Stimulated activated CD8-positive, alpha-beta memory T cell treated with anti-CD3 and anti-CD28 coated beads, Interleukin-15, amount 100 ng/mL, for 48 hours (primary cell): ENCODE measurements at regions not wholly inside any gene's neighbourhood (a gene's known extent, or its start where the extent isn't known, plus 50 kb on each side); places are given as distances from the start of the nearest gene placed in this dataset.
"Not testable (repeated sequence)": the region's sequence is repeated elsewhere in the genome, so short reads cannot be mapped to it uniquely, and the experiment has no call there.

Source experiments
- DNase-seq, 2 donors: peaks; one replicate each; pipeline ENCODE4 v3.0.0-alpha.2; 2020; ENCODE audit warnings: low read depth in 2 of 2

DNA sequence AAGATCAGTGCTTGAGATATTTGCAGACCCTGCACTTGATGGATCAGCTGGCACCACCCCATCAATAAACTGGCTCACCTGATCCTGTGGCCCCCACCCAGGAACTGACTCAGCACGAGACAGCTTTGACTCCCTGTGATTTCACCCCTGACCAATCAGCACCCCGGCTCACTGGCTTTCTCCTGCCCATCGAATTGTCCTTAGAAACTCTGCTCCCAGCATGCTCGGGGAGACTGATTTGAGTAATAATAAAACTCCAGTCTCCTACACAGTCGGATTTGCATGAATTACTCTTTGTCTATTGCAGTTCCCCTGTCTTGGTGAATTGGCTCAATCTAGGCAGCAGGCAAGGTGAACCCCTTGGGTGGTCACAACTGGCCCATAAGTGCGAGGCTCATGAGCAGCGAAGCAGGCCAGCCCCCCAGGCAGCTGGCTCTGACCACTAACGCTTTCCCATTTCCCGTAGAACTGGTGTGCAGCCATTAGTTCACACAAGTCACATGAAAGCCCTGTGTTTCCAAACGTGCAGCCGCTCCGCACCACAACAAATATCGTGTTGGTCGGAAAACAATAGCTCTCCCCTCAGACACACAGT, 79.6 kb downstream of the RSPH3 start:
- no peak for DNase-seq

DNA sequence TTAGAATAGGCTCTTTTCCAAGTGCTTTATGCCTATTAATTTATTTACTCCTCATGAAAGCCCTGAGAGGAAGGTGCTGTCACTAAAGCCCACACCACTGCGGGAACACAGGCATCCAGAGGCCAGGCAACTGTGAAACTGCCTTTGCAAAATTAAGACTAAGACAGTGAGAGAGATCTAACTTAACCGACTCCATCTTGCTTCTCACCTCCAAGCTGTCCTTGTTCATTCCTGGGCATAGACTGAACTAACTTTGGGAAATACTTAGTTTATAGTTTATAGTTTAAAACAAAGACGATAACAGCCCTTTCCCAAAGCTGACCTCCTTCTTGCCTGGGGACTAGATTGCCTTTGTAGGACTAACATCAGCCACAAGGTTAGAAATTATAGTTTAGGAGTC, 80.1 kb downstream of the RSPH3 start:
- no peak for DNase-seq

DNA sequence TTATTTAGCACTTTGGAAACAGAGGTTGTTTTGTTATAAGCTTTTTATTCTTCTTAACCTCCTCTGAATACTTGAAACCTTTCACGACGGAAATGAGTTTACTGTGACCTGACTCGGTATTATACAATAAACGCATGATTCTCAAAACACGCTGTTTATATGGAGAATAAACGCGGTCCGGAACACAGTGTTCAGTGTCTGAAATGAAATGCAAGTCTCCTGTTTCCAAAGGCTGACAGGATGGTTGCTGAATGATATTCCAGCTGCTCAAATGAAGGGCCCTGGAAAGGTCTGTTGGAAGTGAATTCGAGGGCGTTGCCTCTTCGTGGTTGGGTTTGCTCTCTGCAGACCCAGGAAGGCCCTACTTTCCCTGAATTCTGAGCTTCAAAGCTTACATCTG, 83.4 kb downstream of the RSPH3 start:
- DNase-seq = no peak

DNA sequence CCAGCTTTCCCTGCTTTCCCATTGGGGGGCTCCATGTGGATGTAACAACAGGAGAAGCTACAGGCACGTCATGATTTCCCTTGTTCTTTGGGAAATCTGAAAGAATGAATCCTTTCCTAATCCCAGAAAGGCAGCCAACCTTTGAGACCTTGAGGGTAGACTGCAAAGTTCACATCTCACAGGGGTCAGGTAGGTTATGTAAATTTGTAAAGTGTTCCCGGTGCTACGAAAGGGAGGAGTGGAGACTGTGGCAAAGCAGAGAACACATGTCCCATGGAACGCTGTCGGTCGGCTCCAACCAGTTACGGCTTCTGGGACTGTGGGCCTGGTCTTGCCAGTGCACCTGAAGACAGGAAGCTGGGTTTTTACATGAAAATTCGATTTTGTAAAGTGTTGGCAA, 85.1 kb downstream of the RSPH3 start:
- DNase-seq = no peak

DNA sequence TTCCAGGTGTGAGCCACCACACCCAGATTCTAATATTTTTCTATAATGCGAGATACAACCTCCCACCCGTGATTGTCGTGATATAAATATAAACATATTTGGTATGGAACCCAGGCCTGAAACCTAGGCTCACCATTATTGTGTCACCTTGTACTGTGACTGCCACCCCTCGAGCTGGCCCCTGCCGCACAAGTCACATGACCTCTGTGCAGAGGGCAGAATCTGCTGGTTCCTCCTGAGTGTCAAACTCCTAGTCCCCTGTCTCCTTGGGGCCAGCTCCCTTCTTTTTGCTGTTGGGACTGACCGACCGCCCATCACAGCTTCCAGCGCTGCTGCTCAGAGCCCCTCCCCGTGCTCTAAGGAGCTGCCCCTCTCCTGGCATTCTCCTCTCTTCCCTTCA, 86.4 kb downstream of the RSPH3 start:
- DNase-seq = no peak

DNA sequence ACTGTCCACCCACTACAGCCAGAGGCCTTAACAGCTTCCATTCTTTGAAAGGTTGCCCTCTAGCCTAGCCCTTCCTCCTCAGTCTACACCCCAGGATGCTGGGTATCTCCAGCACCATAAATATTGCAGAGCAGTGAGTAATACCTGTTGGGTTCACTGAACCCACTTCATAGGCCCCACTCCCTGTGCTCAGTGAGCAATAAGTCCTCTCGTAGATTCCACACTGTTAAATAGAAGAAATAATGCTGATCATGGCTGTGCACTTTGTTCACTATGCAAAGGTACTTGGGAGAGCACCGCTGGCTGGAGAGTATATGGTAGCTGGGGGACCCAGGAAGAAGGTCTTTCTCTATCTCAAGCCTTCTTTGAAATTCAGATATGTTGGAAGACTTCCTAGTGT, 87.3 kb downstream of the RSPH3 start:
- DNase-seq = no peak

DNA sequence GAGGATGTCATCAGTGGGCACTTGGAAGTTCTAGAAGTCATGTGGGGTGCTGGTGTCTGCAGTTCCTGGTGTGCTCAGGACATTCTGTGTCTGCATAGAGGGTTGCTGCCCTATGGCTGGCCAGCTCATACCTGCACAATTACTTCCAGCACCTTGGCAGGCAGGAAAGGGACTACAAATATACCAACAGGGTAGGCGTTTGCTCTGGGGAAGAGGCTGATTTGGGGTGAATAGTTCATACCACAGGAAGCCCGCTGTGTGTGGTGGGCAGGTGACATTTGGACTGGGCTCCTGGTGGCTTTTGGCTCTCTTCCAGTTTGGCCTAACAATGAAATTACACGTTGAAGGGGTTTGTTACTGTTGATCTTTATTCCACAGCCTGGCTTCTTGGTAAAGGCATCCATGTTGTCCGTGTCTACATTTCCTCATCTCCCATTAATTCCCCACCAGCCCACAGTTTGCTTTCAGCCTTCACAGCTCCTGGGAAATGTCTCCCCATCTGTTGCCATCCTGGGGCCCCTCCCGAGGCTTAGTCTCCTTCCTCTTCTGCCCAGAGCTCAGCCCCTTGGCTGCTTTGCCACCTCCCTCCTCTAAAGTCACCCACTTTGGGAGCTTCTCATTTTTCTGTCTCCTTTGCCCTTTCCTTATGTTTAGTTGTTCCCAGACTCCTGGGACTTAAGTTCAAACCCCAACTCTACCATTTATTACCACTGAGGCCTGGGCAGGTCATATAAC, 88.1 kb downstream of the RSPH3 start:
- peak; percentile 21 to 41 for DNase-seq

DNA sequence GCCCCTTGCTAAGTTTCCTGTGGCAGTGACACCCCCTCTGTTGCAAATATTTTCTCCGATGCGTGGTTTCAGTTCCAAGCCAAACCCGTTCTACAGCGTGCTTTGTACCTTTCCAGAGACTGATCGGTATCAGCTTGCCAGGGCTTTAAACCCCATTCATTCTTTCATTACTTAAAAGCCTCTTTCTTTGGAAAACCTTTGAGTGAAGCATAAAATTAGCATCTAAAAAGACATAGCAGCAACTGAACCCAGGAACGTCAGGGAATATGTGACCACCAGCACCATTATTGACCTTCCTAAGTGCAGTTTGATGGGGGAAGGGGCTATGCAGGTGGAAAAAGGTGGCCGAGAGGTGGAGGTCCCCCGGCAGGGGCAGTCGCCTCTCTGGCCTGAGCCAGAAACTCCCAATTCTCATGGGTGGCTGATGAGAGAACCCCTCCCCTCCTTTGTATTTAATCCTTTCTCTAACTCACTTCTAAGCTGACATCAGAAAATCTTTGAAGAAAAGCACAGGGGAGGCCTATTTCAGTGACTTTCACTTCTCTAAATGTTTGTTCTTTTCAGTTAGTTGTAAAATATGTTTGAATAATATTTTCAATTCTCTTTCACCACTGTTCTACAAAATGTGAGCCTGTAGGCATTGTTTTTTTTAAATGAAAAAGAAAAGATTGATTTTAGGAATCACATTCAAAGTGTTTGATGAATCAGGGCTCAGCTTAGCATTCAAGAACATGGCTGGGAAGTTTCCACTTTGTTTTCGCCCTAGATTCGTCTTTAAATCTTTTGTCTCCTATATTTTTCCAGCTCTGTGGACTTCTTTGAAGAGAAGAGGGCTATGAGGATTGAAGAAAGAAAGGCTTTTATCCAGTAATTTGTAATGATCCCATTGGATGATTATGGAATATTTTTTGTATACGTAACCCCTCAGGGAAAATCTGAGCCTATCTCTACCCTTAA, 89.2 kb downstream of the RSPH3 start:
- DNase-seq = peak in 1 of 2 donors; percentile 8

DNA sequence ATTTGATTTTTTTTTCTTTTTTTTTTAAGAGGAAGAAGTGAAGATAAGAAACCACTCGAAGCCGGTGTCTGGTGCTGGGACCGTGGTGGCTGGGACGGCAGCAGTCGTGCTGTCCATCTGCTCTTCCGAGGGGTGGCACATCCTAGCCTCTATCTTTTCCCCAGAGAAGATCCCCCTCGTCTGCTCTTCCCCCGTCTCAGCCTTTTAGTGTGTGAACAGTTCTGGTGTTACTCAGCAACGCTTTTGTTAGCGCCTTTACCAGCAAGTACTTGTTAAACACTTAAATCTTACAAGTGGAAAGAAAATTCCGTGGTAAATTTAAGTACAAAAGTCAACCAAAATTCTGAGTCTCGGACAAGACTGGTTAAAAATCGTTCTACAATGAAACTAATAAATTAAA, 90.1 kb downstream of the RSPH3 start:
- DNase-seq = no peak

DNA sequence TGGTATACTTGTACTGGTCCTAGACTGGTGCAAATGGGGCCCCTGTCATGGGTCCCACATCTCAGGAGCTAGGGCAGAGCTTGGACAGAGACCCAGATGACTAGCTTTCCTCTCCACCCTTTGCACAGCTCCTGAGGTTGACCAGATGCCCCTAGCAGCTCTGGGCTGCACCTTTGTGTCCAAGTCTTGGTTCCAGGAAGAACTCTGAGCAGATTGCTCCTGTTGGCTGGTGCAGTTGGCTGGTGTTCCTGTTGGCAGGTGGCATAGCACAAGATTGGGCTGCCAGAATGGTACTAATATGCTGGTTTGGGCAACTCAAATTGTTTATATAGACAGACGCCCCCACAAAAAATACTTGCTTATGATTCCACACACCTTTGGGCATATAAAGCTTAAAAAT, 89.4 kb upstream of the EZR start:
- no peak for DNase-seq

DNA sequence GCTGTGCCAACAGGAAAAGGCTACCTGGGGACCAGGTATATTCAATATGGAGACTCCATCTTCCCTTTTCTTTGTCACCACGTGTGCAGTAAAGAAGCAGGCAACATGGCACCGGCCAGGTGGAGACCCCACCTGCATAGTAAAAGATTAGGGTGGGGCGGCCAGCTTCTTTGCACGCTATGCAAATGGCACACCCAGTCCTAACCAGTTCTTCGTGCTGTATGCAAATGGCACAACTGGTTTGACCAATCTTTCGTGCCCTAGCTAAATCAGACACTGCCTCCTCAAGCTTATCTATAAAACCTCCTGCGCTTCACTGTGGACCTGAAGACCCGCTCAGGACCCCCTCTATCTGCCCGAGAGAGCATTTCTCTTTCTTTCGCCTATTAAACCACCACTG, 88.8 kb upstream of the EZR start:
- DNase-seq = no peak

DNA sequence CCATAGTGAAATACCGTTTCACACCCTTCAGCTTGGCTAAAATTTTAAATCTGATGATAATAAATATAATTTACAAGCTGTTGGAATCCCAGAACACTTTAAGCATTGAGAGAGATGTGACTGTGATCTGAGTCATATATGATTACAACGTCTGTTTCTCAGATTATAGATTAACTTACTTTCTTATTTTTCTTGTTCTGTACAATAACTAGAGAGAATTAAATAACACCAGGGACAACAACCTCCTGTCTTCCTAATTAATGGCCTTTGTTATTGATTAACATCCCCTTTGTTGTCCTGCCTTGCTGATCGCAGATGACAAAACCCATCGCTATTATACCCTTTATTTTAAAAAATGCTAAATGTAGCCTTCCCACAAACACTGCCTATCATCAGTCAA, 87.8 kb upstream of the EZR start:
- DNase-seq = no peak

DNA sequence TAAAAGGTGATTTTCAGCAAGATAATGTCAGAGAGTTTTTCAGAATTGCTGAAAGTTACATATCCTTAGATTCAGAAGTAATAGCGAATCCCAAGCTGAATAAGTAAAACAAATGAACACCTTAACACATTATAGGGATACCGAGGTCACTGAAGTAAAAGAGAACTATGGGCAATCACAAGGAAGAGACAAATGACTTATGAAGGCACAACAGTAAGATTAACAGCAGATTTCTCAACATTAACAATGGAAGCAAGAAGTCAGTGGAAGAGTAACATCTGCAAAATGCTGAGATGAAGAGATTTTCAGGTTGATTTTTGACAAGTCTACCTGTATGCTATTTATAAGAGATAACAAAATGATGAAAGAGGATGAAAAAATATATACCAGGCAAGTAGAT, 86.1 kb upstream of the EZR start:
- DNase-seq = no peak

DNA sequence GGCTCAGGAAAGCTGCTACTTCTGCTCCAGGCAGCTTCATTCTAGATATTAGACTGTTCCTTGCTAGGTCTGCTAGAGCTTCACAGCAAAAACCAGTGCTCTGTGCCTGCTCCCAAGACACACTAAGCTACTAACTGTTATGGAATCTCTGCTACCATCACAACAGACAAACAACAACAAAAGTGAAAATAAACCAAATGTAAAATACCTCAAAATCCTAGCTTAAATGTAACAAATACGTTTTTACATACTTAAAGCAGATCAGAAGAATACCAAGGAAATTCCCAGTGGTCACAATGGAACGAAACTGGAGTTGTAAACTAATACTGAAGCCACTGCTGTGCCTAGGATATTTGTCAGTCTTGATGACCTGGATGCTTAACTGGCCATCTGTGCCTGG, 84.6 kb upstream of the EZR start:
- DNase-seq = no peak

DNA sequence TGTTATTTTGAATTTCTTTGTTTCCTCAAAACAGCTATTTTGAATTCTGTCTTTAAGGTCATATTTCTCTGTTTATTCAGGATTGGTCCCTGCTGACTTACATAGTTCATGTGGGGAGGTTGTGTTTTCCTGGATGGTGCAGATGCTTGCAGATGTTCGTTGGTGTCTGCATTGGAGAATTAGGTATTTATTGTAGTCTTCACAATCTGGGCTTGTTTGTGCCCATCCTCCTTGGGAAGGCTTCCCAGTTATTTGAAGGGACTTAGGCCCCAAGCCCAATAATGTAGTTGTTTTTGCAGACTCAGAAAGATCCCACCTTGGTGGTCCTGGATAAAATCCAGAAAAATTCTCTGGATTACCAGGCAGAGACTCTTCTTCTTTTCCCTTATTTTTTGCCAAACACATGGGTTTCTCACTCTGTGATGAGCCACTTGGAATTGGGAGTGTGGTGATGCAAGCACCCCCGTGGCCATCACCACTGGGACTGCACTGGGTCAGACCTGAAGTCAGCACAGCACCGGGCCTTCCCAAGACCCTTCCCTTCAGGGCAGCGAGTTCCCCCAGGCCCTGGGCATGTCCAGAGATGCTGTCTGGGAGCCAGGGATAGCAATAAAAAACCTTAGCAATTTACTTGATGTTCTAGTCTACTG, 81.6 kb upstream of the EZR start:
- no peak for DNase-seq

DNA sequence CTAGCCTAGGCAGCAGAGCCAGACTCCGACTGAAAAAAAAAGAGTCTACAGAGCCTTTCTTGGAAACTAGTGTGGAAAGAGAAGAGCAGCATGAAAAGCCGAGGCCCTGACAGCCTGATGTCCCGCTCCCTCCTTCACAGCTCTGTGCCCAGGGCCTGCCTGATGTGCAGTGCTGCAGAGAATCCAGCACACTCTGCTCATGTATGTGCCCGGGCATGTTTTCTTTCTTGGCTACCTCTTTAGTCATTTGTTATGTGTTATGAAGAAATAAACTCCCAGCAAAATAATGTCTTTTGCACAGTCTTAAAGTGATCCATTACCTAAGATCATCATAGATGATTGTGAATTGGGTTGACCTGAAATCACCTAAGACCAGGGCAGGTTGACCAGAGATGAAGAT, 78.1 kb upstream of the EZR start:
- no peak for DNase-seq

DNA sequence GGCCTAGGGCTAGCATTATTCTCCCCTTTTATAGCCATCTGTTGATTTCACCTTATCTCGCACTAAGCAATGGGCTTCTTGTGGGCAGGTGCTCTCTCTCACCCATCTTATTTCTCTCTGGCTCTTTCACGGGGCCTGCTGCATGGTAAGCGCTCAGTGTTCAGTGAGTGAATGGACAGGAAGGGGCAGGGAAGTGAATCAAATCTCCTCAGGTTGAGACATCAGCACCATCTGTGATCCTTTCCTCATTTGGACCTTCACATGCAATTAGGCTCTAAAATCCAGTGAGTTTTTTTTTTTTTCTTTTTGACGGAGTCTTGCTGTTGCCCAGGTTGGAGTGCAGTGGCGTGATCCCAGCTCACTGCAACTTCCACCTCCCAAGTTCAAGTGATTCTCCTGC, 76.5 kb upstream of the EZR start:
- DNase-seq = no peak

DNA sequence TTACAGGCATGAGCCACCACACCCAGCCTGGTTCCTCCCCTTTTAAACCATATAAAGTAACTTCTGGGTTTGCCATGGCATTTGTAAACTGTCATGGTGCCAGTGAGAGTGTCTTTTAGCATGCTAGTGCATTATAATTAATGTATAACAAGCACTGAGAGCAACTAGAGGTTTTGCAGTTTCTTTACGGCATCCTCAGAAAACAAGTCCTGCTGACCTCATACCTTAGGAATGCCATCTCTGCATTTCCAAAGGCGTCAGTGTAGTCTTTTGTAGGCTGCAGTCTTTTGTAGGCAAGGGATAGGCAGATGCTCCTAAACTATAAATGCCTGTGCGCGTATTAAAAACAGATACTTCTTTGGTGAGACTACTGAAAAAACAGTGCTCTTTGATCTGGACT, 75.0 kb upstream of the EZR start:
- no peak for DNase-seq

DNA sequence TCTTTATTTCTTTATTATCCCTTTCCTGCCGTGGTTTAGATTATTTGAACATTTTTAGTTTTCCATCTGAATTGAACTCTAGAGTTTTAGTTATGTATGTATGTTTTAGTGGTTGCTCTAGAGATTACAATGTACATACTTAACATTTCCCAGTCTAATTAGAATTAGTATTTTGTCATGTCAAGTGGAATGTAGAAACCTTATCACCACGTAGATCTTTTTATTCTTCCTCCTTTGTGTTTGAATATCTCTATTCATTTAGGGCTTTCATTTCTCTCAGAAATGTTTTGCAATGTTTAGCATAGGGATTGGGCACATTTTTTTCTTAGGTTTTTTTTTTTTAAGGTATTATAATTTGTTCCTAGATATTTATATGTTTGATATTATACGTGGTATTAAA, 73.1 kb upstream of the EZR start:
- no peak for DNase-seq

DNA sequence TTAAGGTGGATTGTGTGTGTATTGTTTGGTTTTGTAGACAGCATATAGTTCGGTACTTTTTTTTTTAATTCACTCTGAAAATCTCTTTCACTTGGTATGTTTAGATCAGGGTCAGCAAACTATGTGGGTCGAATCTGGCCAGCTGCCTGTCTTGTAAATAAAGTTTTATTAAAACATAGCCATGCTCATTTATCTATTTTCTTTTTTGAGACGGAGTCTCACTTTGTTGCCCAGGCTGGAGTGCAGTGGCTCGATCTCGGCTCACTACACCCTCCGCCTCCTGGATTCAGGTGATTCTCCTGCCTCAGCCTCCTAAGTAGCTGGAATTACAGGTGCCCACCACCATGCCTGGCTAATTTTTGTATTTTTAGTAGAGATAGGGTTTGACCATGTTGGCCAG, 72.4 kb upstream of the EZR start:
- not testable (repeated sequence) for DNase-seq

DNA sequence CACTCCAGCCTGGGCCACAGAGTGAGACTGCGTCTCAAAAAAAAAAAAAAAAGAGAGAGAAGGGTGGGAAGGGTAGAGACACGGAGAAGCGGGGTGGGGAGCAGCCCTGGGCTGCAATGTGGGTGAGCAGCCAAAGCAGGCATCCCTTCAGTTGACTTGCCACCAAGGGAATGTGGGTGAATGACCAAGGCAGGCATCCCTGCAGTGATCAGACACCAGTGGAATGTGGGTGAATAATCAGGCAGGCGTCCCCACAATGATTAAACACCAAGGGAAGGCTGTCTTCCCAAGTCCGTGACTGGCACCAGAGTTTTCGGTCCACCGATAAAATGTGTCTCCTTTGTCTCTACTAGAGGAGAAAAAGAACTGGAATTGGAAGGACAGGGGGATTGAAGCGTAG, 69.0 kb upstream of the EZR start:
- DNase-seq = not testable (repeated sequence)

DNA sequence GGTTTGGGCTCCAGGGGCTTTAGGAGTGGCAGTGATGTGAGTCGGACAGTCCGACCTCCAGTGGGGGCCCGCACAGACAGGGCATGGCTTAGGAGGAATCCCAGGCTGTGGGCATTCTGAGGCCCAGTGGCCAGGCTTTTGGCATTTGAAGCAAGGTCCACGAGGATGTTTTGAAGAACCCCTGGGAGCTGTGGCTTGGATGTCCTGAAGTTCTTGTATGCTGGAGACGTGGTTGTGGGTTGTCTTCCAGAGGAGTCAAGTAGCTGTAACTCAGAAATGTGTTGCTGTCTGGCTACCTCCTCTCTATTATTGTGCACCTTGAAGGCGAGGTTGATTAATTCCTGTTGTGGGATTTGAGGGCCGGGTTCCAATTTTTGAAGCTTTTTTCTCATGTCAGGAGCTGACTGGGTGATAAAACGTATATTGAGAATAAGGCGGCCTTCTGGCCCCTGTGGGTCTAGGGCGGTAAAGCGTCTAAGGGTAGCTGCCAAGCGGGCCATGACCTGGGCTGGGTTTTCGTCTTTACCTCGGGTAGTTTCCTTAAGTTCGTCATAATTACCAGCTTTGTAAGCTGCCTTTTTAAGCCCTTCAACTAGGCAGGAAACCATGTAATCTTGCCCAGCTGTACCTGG, 67.3 kb upstream of the EZR start:
- DNase-seq = not testable (repeated sequence)
